ENCODE measurements at regions not wholly inside any gene's neighbourhood (a gene's known extent, or its start where the extent isn't known, plus 50 kb on each side); places are given as distances from the start of the nearest gene placed in this dataset.

DNA sequence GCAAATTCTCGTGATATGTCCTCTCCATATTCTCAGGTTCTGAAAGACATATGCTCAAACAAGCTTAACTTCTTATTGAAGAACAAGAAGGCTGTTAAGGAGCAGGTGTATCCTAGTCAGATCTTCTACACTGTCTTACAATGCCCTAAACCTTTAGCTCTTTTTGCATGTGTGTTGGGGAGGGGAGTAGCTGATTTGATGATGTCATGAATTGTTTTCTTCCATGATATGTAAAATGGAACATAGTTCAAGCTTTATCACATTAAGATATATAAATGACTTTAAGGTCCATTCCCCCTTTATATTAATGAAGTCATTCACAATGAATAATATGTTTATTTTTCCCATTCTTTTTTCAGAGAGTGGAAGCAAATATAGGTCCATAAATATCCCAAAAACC is 332.5 kb upstream of the FAM241A start:
- no peaks in the 10 kb centered on the region for H3K9me1 ChIP-seq (ENCODE audit: insufficient read depth, low read length)
- TF ChIP-seq MAFK (IDR thresholded peaks at IDR 0.05; ENCODE audit: low read depth, low read length), result no peak
- no peak for TF ChIP-seq SMC3 (IDR thresholded peaks at IDR 0.05; ENCODE audit: low read depth, low read length)
- no peak for TF ChIP-seq CHD1 (IDR thresholded peaks at IDR 0.05; ENCODE audit: low read depth, low read length)
- TF ChIP-seq BHLHE40 (IDR thresholded peaks at IDR 0.05; ENCODE audit: low read depth, low read length), result no peak
- TF ChIP-seq, protein P1, sequence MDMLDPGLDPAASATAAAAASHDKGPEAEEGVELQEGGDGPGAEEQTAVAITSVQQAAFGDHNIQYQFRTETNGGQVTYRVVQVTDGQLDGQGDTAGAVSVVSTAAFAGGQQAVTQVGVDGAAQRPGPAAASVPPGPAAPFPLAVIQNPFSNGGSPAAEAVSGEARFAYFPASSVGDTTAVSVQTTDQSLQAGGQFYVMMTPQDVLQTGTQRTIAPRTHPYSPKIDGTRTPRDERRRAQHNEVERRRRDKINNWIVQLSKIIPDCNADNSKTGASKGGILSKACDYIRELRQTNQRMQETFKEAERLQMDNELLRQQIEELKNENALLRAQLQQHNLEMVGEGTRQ (IDR thresholded peaks at IDR 0.05; ENCODE audit: low read depth, low read length), result no peak
- no peak for TF ChIP-seq MXI1 (IDR thresholded peaks at IDR 0.05; ENCODE audit: borderline replicate concordance, low read depth, low read length)
- TF ChIP-seq CTCF (conservative IDR thresholded peaks at IDR 0.05; ENCODE audit: low read depth, low read length), result no peak
- no peak for TF ChIP-seq RCOR1 (IDR thresholded peaks at IDR 0.05; ENCODE audit: insufficient replicate concordance, low read length)
- no peak for TF ChIP-seq RAD21 (IDR thresholded peaks at IDR 0.05; ENCODE audit: low read length)
- TF ChIP-seq RFX5 (IDR thresholded peaks at IDR 0.05; ENCODE audit: low read depth, low read length), result no peak
- TF ChIP-seq NFE2L2 (IDR thresholded peaks at IDR 0.05; ENCODE audit: low read depth, low read length), result no peak
- TF ChIP-seq, protein P2, sequence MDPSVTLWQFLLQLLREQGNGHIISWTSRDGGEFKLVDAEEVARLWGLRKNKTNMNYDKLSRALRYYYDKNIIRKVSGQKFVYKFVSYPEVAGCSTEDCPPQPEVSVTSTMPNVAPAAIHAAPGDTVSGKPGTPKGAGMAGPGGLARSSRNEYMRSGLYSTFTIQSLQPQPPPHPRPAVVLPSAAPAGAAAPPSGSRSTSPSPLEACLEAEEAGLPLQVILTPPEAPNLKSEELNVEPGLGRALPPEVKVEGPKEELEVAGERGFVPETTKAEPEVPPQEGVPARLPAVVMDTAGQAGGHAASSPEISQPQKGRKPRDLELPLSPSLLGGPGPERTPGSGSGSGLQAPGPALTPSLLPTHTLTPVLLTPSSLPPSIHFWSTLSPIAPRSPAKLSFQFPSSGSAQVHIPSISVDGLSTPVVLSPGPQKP (IDR thresholded peaks at IDR 0.05; ENCODE audit: borderline replicate concordance, low read depth, low read length), result no peak
- TF ChIP-seq CEBPB (IDR thresholded peaks at IDR 0.05; ENCODE audit: low read depth, low read length), result no peak
- TF ChIP-seq POLR2A (IDR thresholded peaks at IDR 0.05; ENCODE audit: low read depth, low read length), result no peak
- TF ChIP-seq MAZ (IDR thresholded peaks at IDR 0.05; ENCODE audit: borderline replicate concordance, low read depth, low read length), result no peak
- TF ChIP-seq FOS (IDR thresholded peaks at IDR 0.05; ENCODE audit: low read depth, low read length), result no peak
- H3K79me1 ChIP-seq (ENCODE audit: low read depth in 1 of 2, low read length in 2 of 2), result no peaks in the 10 kb centered on the region
- no peak overlapping the region for H3K14ac ChIP-seq (replicated peaks; ENCODE audit: low read depth, low read length)
- H3K4ac ChIP-seq (ENCODE audit: low read depth, low read length), result no peak overlapping the region
- ATAC-seq (ENCODE audit: low read depth) (no peak), DNase-seq (no peak)
- H2BK120ac ChIP-seq (ENCODE audit: low read depth, low read length), result no peak overlapping the region
- H4K8ac ChIP-seq (ENCODE audit: low read depth in 2 of 2, low read length in 2 of 2), result no peak overlapping the region
- in situ Hi-C loops (cut with MboI; ENCODE audit: low sequenced_read_pairs) (no loop called here), intact Hi-C loops (cut with micrococcal nuclease) (no loop called here), dilution Hi-C loops (cut with HindIII; ENCODE audit: low sequenced_read_pairs, unreplicated experiment) (no loop called here)
- H3K27ac ChIP-seq (ENCODE audit: insufficient read depth, low read length), result no peak overlapping the region
- H3K4me2 ChIP-seq (ENCODE audit: low read depth, low read length), result no peak overlapping the region
- POLR2A ChIA-PET (ENCODE audit: unreplicated experiment), result no interaction called here
- BruUV-seq (replicated peaks), result no TSS peak
- no peaks in the 10 kb centered on the region for H3K36me3 ChIP-seq (ENCODE audit: control insufficient read depth, insufficient read depth, low read length)
- no peak overlapping the region for H2BK20ac ChIP-seq (ENCODE audit: low read depth, low read length)
- CTCF ChIA-PET, result no interaction called here
- H4K20me1 ChIP-seq (ENCODE audit: insufficient read depth, low read length), result no peaks in the 10 kb centered on the region
- H2BK5ac ChIP-seq (ENCODE audit: low read depth, low read length, poor library complexity, severe bottlenecking), result no peak overlapping the region
- H2BK15ac ChIP-seq (ENCODE audit: low read depth, low read length), result no peak overlapping the region
- H3K23ac ChIP-seq (ENCODE audit: low read depth, low read length), result no peak overlapping the region
- no peak overlapping the region for H3K4me3 ChIP-seq (ENCODE audit: insufficient read depth, low read depth, low read length)
- H4K5ac ChIP-seq (ENCODE audit: low read depth, low read length), result no peak overlapping the region
- no CpG with 5 or more reads among the region's 1 CpG for WGBS, 2 experiments (ENCODE audit: extremely low coverage in 2 of 2, insufficient read length in 1 of 2)
- no peak overlapping the region for H2AK5ac ChIP-seq (ENCODE audit: low read depth, low read length)
- no peaks in the 10 kb centered on the region for H3K9me3 ChIP-seq (ENCODE audit: control insufficient read depth, insufficient read depth, low read length)
- no peaks in the 10 kb centered on the region for H3K27me3 ChIP-seq (ENCODE audit: control insufficient read depth, insufficient read depth, low read length)
- no peak overlapping the region for H4K91ac ChIP-seq (ENCODE audit: insufficient read depth, low read depth, low read length)
- no peak overlapping the region for H3K9ac ChIP-seq (ENCODE audit: low read depth, low read length)
- no peak overlapping the region for H3K18ac ChIP-seq (ENCODE audit: low read depth, low read length)
- no peak overlapping the region for H3K56ac ChIP-seq (ENCODE audit: extremely low read depth, insufficient read depth, low read length)
- H2AK9ac ChIP-seq (replicated peaks; ENCODE audit: low read depth, low read length, poor library complexity), result no peak overlapping the region
- H2AFZ ChIP-seq (replicated peaks; ENCODE audit: low read length, poor library complexity), result no peak overlapping the region
- H3K4me1 ChIP-seq (ENCODE audit: control insufficient read depth, insufficient read depth, low read length), result no peaks in the 10 kb centered on the region

Measured in IMR-90 (cell line).